Stimulated activated CD8-positive, alpha-beta memory T cell treated with anti-CD3 and anti-CD28 coated beads, Interleukin-7, amount 100 ng/mL, for 48 hours (primary cell): ENCODE measurements at regions not wholly inside any gene's neighbourhood (a gene's known extent, or its start where the extent isn't known, plus 50 kb on each side); places are given as distances from the start of the nearest gene placed in this dataset.
A peak's percentile ranks its signal among the peaks of the same experiment; 100 is the strongest.
"Not testable (repeated sequence)": the region's sequence is repeated elsewhere in the genome, so short reads cannot be mapped to it uniquely, and the experiment has no call there.

Source experiments
- DNase-seq, 2 donors: peaks; one replicate each; pipeline ENCODE4 v3.0.0-alpha.2; 2020; ENCODE audit warnings: low read depth in 1 of 2; ENCODE audit errors: extremely low read depth in 1 of 2

DNA sequence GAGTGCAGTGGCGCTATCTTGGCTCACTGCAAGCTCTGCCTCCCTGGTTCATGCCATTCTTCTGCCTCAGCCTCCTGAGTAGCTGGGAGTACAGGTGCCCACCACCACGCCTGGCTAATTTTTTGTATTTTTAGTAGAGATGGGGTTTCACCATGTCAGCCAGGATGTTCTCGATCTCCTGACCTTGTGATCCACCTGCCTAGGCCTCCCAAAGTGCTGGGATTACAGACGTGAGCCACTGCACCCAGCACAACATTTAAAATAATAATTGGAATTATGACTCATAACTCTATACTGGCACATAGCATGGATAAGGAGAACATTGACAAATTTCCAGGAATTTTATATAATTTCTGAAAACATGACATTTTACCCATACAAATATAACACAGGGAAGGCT, 54.2 kb downstream of the DBET start:
- not testable (repeated sequence) for DNase-seq

DNA sequence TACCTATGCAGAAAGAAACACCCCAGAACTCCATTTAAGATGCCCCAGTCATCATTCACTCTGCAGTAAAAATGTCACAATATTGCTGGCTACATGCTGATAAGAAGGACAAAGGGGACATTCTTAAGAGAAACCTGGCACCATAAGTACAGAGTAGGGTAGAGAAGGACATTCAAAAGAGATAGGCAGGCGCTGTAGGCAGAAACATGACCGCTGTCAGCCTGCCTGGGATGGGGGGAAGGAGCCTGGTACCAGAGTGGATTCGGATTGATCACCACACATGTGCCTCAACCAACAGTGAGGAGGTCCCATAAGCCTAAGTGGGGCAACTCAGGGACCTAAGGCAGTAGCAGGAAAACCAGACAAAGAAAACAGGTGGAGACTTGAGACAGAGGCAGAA, 54.1 kb upstream of the DUX4 start:
- not testable (repeated sequence) for DNase-seq

DNA sequence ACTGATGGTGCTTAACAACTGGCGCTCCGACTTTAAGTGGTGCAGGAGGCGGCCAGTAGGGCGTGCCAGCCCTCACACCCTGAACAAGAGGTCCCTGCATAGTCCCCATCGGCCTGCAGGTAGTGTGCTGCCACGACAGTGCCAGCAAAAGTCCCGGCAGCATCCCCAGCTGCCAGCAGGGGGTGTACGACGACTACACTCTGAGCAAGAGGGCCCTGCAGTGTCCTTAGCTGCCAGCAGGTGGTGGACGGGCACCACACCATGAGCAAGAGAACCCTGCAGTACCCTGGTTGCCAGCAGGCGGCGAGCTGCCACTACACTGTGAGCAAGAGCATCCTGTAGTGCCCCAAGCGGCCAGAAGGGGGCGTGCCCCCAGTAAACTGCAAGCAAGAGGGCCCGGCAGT, 53.5 kb upstream of the DUX4 start:
- peak in 1 of 2 donors; percentile 20 for DNase-seq

- not testable (repeated sequence) for DNase-seq
Observed at GRCh38 chr4:190120537-190121001, 53.0 kb upstream of the DUX4 start.

- DNase-seq, result not testable (repeated sequence)
Observed at GRCh38 chr4:190121076-190121671, 52.4 kb upstream of the DUX4 start.

- no peak for DNase-seq
Observed at GRCh38 chr4:190121759-190122158, 51.8 kb upstream of the DUX4 start.

GRCh38 chr4:190122161-190123142, 51.1 kb upstream of the DUX4 start:
- not testable (repeated sequence) for DNase-seq
